ENCODE measurements at regions not wholly inside any gene's neighbourhood (a gene's known extent, or its start where the extent isn't known, plus 50 kb on each side); places are given as distances from the start of the nearest gene placed in this dataset.

DNA sequence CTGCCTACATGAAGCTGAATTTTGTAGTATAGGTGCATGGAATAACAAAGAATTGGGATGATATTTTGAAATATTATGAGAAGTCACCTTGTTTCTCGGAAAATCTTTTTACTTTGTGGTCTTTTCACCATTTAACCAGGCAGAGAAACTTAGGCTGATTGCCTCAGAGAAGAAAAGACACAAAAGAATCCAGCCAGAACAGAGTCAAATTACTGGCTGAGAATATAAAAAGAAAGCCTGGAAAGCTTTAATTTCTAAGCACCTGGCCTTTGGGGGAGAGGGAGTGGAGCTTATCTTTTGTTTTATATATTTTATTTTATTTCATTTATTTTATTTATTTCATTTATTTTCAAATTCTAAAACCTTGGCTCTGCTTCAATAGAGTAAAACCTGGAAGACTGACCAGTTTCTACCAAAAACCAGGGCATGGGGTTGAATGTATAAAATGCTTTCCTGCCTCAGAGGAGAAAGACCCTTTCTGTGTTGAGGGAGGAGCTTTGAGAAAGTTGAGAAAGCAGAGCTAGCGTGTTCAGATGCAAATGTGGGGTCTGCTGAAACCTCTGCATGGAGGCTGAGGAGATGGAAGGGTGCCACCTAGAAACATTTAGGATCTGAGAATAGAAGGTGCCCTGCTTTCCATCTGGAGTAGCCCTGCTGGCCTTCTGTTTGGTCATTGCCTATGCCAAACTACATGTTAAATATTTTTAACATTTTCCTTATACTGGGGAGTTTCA is 81.6 kb downstream of the NREP start:
- POLR2A ChIA-PET (ENCODE audit: unreplicated experiment): no interaction called here
- no TSS peak for BruUV-seq (replicated peaks)
- no peak for DNase-seq

More for the DNA sequence above, 81.6 kb downstream of the NREP start:
- no peak overlapping the region for H2BK15ac ChIP-seq (ENCODE audit: low read depth, low read length)
- H3K4me1 ChIP-seq (ENCODE audit: control insufficient read depth, insufficient read depth, low read length): no peaks in the 10 kb centered on the region
- no peaks in the 10 kb centered on the region for H4K20me1 ChIP-seq (ENCODE audit: insufficient read depth, low read length)
- H3K9ac ChIP-seq (ENCODE audit: low read depth, low read length): no peak overlapping the region
- H3K9me1 ChIP-seq (ENCODE audit: insufficient read depth, low read length): no peaks in the 10 kb centered on the region; the same call in 1 of the 2 replicates
- WGBS, 2 experiments (ENCODE audit: extremely low coverage in 2 of 2, insufficient read length in 1 of 2): no CpG with 5 or more reads among the region's 2 CpGs
- no peak for ATAC-seq (ENCODE audit: low read depth)
- H3K23ac ChIP-seq (ENCODE audit: low read depth, low read length): no peak overlapping the region
- no peak overlapping the region for H3K4ac ChIP-seq (ENCODE audit: low read depth, low read length)
- no peak overlapping the region for H2BK120ac ChIP-seq (ENCODE audit: low read depth, low read length)
- H3K36me3 ChIP-seq (ENCODE audit: control insufficient read depth, insufficient read depth, low read length): no peaks in the 10 kb centered on the region
- H2BK20ac ChIP-seq (ENCODE audit: low read depth, low read length): no peak overlapping the region
- no peak overlapping the region for H3K27ac ChIP-seq (ENCODE audit: insufficient read depth, low read length)
- intact Hi-C loops (cut with micrococcal nuclease): no loop called here
- H3K27me3 ChIP-seq (ENCODE audit: control insufficient read depth, insufficient read depth, low read length): no peaks in the 10 kb centered on the region
- no peak overlapping the region for H4K5ac ChIP-seq (ENCODE audit: low read depth, low read length)
- in situ Hi-C loops (cut with MboI; ENCODE audit: low sequenced_read_pairs): no loop called here
- H2AK9ac ChIP-seq (replicated peaks; ENCODE audit: low read depth, low read length, poor library complexity): no peak overlapping the region
- no peak overlapping the region for H3K4me2 ChIP-seq (ENCODE audit: low read depth, low read length)
- H4K8ac ChIP-seq (ENCODE audit: low read depth in 2 of 2, low read length in 2 of 2): no peak overlapping the region
- no peak for TF ChIP-seq NFE2L2 (IDR thresholded peaks at IDR 0.05; ENCODE audit: low read depth, low read length)
- TF ChIP-seq, protein P1, sequence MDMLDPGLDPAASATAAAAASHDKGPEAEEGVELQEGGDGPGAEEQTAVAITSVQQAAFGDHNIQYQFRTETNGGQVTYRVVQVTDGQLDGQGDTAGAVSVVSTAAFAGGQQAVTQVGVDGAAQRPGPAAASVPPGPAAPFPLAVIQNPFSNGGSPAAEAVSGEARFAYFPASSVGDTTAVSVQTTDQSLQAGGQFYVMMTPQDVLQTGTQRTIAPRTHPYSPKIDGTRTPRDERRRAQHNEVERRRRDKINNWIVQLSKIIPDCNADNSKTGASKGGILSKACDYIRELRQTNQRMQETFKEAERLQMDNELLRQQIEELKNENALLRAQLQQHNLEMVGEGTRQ (IDR thresholded peaks at IDR 0.05; ENCODE audit: low read depth, low read length): no peak
- no peak for TF ChIP-seq RFX5 (IDR thresholded peaks at IDR 0.05; ENCODE audit: low read depth, low read length)
- TF ChIP-seq MAFK (IDR thresholded peaks at IDR 0.05; ENCODE audit: low read depth, low read length): no peak
- no peak for TF ChIP-seq MXI1 (IDR thresholded peaks at IDR 0.05; ENCODE audit: borderline replicate concordance, low read depth, low read length)
- TF ChIP-seq BHLHE40 (IDR thresholded peaks at IDR 0.05; ENCODE audit: low read depth, low read length): no peak
- no peak for TF ChIP-seq POLR2A (IDR thresholded peaks at IDR 0.05; ENCODE audit: low read depth, low read length)
- TF ChIP-seq MAZ (IDR thresholded peaks at IDR 0.05; ENCODE audit: borderline replicate concordance, low read depth, low read length): no peak
- TF ChIP-seq, protein P2, sequence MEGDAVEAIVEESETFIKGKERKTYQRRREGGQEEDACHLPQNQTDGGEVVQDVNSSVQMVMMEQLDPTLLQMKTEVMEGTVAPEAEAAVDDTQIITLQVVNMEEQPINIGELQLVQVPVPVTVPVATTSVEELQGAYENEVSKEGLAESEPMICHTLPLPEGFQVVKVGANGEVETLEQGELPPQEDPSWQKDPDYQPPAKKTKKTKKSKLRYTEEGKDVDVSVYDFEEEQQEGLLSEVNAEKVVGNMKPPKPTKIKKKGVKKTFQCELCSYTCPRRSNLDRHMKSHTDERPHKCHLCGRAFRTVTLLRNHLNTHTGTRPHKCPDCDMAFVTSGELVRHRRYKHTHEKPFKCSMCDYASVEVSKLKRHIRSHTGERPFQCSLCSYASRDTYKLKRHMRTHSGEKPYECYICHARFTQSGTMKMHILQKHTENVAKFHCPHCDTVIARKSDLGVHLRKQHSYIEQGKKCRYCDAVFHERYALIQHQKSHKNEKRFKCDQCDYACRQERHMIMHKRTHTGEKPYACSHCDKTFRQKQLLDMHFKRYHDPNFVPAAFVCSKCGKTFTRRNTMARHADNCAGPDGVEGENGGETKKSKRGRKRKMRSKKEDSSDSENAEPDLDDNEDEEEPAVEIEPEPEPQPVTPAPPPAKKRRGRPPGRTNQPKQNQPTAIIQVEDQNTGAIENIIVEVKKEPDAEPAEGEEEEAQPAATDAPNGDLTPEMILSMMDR (conservative IDR thresholded peaks at IDR 0.05; ENCODE audit: low read depth, low read length): no peak
- no peak for TF ChIP-seq CEBPB (IDR thresholded peaks at IDR 0.05; ENCODE audit: low read depth, low read length)
- no peak for TF ChIP-seq RCOR1 (IDR thresholded peaks at IDR 0.05; ENCODE audit: insufficient replicate concordance, low read length)
- TF ChIP-seq SMC3 (IDR thresholded peaks at IDR 0.05; ENCODE audit: low read depth, low read length): no peak
- TF ChIP-seq, protein P3, sequence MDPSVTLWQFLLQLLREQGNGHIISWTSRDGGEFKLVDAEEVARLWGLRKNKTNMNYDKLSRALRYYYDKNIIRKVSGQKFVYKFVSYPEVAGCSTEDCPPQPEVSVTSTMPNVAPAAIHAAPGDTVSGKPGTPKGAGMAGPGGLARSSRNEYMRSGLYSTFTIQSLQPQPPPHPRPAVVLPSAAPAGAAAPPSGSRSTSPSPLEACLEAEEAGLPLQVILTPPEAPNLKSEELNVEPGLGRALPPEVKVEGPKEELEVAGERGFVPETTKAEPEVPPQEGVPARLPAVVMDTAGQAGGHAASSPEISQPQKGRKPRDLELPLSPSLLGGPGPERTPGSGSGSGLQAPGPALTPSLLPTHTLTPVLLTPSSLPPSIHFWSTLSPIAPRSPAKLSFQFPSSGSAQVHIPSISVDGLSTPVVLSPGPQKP (IDR thresholded peaks at IDR 0.05; ENCODE audit: borderline replicate concordance, low read depth, low read length): no peak
- no peak for TF ChIP-seq RAD21 (IDR thresholded peaks at IDR 0.05; ENCODE audit: low read length)
- no peaks in the 10 kb centered on the region for H3K9me3 ChIP-seq (ENCODE audit: control insufficient read depth, insufficient read depth, low read length)
- H3K18ac ChIP-seq (ENCODE audit: low read depth, low read length): no peak overlapping the region
- CTCF ChIA-PET: interaction anchor here (0.7 kb wide), 1 partner anchor 80 kb away, joined by 3 read pairs; no protein-coding TSS in a partner anchor
- no peak overlapping the region for H2BK5ac ChIP-seq (ENCODE audit: low read depth, low read length, poor library complexity, severe bottlenecking)
- H3K56ac ChIP-seq (ENCODE audit: extremely low read depth, insufficient read depth, low read length): no peak overlapping the region
- H3K79me1 ChIP-seq (ENCODE audit: low read depth in 1 of 2, low read length in 2 of 2): no peaks in the 10 kb centered on the region
- no peak overlapping the region for H2AFZ ChIP-seq (replicated peaks; ENCODE audit: low read length, poor library complexity)
- no peak overlapping the region for H2AK5ac ChIP-seq (ENCODE audit: low read depth, low read length)
- no peak overlapping the region for H4K91ac ChIP-seq (ENCODE audit: insufficient read depth, low read depth, low read length)
- no peak overlapping the region for H3K14ac ChIP-seq (replicated peaks; ENCODE audit: low read depth, low read length)
- dilution Hi-C loops (cut with HindIII; ENCODE audit: low sequenced_read_pairs, unreplicated experiment): no loop called here
- H3K4me3 ChIP-seq (ENCODE audit: insufficient read depth, low read depth, low read length): no peak overlapping the region

All from IMR-90 (cell line).